ENCODE measurements at regions not wholly inside any gene's neighbourhood (a gene's known extent, or its start where the extent isn't known, plus 50 kb on each side); places are given as distances from the start of the nearest gene placed in this dataset.
A peak's percentile ranks its signal among the peaks of the same experiment; 100 is the strongest.

- ATAC-seq (peak; percentile 63; the same call in 1 of the 2 replicates), DNase-seq (ENCODE audit: low read depth, low spot score) (no peak)
- H3K4me3 ChIP-seq (ENCODE audit: low read depth in 2 of 2, low read length in 2 of 2) = no peak overlapping the region
- H3K4me1 ChIP-seq (ENCODE audit: control insufficient read depth, insufficient read depth, low read length) = no peaks in the 10 kb centered on the region
- no peaks in the 10 kb centered on the region for H3K36me3 ChIP-seq (ENCODE audit: control insufficient read depth, insufficient read depth, low read length)
- POLR2A ChIA-PET = no interaction called here
- CTCF ChIA-PET = no interaction called here
- no TSS peak for BruUV-seq (replicated peaks)
- intact Hi-C loops (cut with micrococcal nuclease; ENCODE audit: unreplicated experiment) (no loop called here), in situ Hi-C loops (cut with HindIII; ENCODE audit: low pct_unique_long_range_greater_than_20kb, low sequenced_read_pairs) (no loop called here)
- no peaks in the 10 kb centered on the region for H3K27me3 ChIP-seq (ENCODE audit: control insufficient read depth, insufficient read depth, low read length)
- no peaks in the 10 kb centered on the region for H3K9me3 ChIP-seq (ENCODE audit: control insufficient read depth, insufficient read depth, low read depth, low read length)
- no peak for TF ChIP-seq TCF7L2 (IDR thresholded peaks at IDR 0.05; ENCODE audit: low read depth, low read length)
- no peak for TF ChIP-seq SIN3A (IDR thresholded peaks at IDR 0.05; ENCODE audit: borderline replicate concordance, insufficient read depth, low read depth, low read length)
- H3K27ac ChIP-seq (ENCODE audit: low read length) = no peak overlapping the region
Observed at GRCh38 chr12:76685246-76685678, 78.7 kb upstream of the ZDHHC17 start.

GRCh38 chr12:76687981-76688380 is 75.9 kb upstream of the ZDHHC17 start:
- no peaks in the 10 kb centered on the region for H3K27me3 ChIP-seq (ENCODE audit: control insufficient read depth, insufficient read depth, low read length)
- TF ChIP-seq SIN3A (IDR thresholded peaks at IDR 0.05; ENCODE audit: borderline replicate concordance, insufficient read depth, low read depth, low read length) (no peak), POLR2AphosphoS5 (IDR thresholded peaks at IDR 0.05; ENCODE audit: low read depth, low read length) (no peak), REST (IDR thresholded peaks at IDR 0.05; ENCODE audit: insufficient read depth in 1 of 2, low read depth in 2 of 2, low read length in 1 of 2) (no peak), TCF7L2 (IDR thresholded peaks at IDR 0.05; ENCODE audit: low read depth, low read length) (no peak)
- no peak overlapping the region for H3K4me3 ChIP-seq (ENCODE audit: low read depth in 2 of 2, low read length in 2 of 2)
- H3K27ac ChIP-seq (ENCODE audit: low read length) = no peak overlapping the region
- intact Hi-C loops (cut with micrococcal nuclease; ENCODE audit: unreplicated experiment) (no loop called here), in situ Hi-C loops (cut with HindIII; ENCODE audit: low pct_unique_long_range_greater_than_20kb, low sequenced_read_pairs) (no loop called here)
- H3K4me1 ChIP-seq (ENCODE audit: control insufficient read depth, insufficient read depth, low read length) = no peaks in the 10 kb centered on the region
- H3K36me3 ChIP-seq (ENCODE audit: control insufficient read depth, insufficient read depth, low read length) = no peaks in the 10 kb centered on the region
- DNase-seq (ENCODE audit: low read depth, low spot score) = no peak
- ChIA-PET CTCF (no interaction called here), POLR2A (no interaction called here)
- H3K9me3 ChIP-seq (ENCODE audit: control insufficient read depth, insufficient read depth, low read depth, low read length) = no peaks in the 10 kb centered on the region
- no TSS peak for BruUV-seq (replicated peaks)
- no peak for ATAC-seq

- intact Hi-C loops (cut with micrococcal nuclease; ENCODE audit: unreplicated experiment) = no loop called here
- Histone ChIP-seq H3K9me3 (ENCODE audit: control insufficient read depth, insufficient read depth, low read depth, low read length) (no peaks in the 10 kb centered on the region), H3K36me3 (ENCODE audit: control insufficient read depth, insufficient read depth, low read length) (no peaks in the 10 kb centered on the region), H3K27ac (ENCODE audit: low read length) (no peak overlapping the region), H3K27me3 (ENCODE audit: control insufficient read depth, insufficient read depth, low read length) (no peaks in the 10 kb centered on the region), H3K4me1 (ENCODE audit: control insufficient read depth, insufficient read depth, low read length) (no peaks in the 10 kb centered on the region), H3K4me3 (ENCODE audit: low read depth in 2 of 2, low read length in 2 of 2) (no peak overlapping the region)
- DNase-seq (ENCODE audit: low read depth, low spot score) (no peak), ATAC-seq (no peak)
- ChIA-PET CTCF (no interaction called here), POLR2A (no interaction called here)
- no TSS peak for BruUV-seq (replicated peaks)
- in situ Hi-C loops (cut with HindIII; ENCODE audit: low pct_unique_long_range_greater_than_20kb, low sequenced_read_pairs) = no loop called here
- TF ChIP-seq TCF7L2 (IDR thresholded peaks at IDR 0.05; ENCODE audit: low read depth, low read length) (no peak), POLR2AphosphoS5 (IDR thresholded peaks at IDR 0.05; ENCODE audit: low read depth, low read length) (no peak), REST (IDR thresholded peaks at IDR 0.05; ENCODE audit: insufficient read depth in 1 of 2, low read depth in 2 of 2, low read length in 1 of 2) (no peak), SIN3A (IDR thresholded peaks at IDR 0.05; ENCODE audit: borderline replicate concordance, insufficient read depth, low read depth, low read length) (no peak), CTCF (IDR thresholded peaks at IDR 0.05) (peak; percentile 18; the same call in 1 of the 2 replicates)
Observed at GRCh38 chr12:76688631-76689030, 75.3 kb upstream of the ZDHHC17 start.
